ENCODE measurements at regions not wholly inside any gene's neighbourhood (a gene's known extent, or its start where the extent isn't known, plus 50 kb on each side); places are given as distances from the start of the nearest gene placed in this dataset.

DNA sequence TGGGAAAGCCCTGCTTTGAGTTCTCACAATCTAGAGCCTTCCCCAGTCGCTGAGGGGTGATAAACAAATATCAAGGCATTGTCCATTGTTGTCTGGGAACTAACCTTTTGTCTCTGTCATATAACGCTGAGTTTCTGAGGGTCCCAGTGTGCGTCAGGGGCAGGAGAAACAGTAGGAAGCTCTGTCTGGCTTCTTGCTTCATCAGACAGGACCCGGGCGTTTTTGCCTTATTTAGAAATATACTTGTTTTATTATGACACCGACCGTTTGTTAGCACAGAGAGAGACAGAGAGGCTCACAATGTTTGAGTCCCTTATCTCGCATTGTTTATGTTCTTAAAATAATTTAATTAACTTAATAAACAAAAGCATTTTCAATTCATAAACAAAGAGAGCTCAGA is 204.9 kb upstream of the GAS1 start:
- Histone ChIP-seq H3K27ac (no peak overlapping the region), H3K4me3 (no peak overlapping the region), H3K36me3 (no peaks in the 10 kb centered on the region), H3K27me3 (peaks cover 0 to 14% (median 0%) of the 10 kb centered on the region in 4 donors), H3K9me3 (no peaks in the 10 kb centered on the region), H3K4me1 (peaks cover 0 to 19% (median 6%) of the 10 kb centered on the region in 3 donors)
- WGBS, 2 donors = 45 to 70% methylated on average over 8 of the region's 8 CpGs
- intact Hi-C loops (cut with DNase I) = no loop called here
- DNase-seq = no peak
- TF ChIP-seq, protein P1, sequence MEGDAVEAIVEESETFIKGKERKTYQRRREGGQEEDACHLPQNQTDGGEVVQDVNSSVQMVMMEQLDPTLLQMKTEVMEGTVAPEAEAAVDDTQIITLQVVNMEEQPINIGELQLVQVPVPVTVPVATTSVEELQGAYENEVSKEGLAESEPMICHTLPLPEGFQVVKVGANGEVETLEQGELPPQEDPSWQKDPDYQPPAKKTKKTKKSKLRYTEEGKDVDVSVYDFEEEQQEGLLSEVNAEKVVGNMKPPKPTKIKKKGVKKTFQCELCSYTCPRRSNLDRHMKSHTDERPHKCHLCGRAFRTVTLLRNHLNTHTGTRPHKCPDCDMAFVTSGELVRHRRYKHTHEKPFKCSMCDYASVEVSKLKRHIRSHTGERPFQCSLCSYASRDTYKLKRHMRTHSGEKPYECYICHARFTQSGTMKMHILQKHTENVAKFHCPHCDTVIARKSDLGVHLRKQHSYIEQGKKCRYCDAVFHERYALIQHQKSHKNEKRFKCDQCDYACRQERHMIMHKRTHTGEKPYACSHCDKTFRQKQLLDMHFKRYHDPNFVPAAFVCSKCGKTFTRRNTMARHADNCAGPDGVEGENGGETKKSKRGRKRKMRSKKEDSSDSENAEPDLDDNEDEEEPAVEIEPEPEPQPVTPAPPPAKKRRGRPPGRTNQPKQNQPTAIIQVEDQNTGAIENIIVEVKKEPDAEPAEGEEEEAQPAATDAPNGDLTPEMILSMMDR (IDR thresholded peaks at IDR 0.05) = no peak
- no peak for TF ChIP-seq POLR2A (IDR thresholded peaks at IDR 0.05)

GRCh38 chr9:87156247-87156646 is 208.9 kb upstream of the GAS1 start:
- TF ChIP-seq, protein P1 (IDR thresholded peaks at IDR 0.05) = no peak
- TF ChIP-seq POLR2A (IDR thresholded peaks at IDR 0.05) = no peak
- 94 to 97% methylated on average over 2 of the region's 2 CpGs for WGBS, 2 donors
- no peak for DNase-seq
- Histone ChIP-seq H3K27ac (no peak overlapping the region), H3K4me3 (no peak overlapping the region), H3K27me3 (no peaks in the 10 kb centered on the region), H3K9me3 (no peaks in the 10 kb centered on the region), H3K4me1 (peaks cover 0 to 9% (median 0%) of the 10 kb centered on the region in 3 donors), H3K36me3 (no peaks in the 10 kb centered on the region)
- intact Hi-C loops (cut with DNase I) = no loop called here

DNA sequence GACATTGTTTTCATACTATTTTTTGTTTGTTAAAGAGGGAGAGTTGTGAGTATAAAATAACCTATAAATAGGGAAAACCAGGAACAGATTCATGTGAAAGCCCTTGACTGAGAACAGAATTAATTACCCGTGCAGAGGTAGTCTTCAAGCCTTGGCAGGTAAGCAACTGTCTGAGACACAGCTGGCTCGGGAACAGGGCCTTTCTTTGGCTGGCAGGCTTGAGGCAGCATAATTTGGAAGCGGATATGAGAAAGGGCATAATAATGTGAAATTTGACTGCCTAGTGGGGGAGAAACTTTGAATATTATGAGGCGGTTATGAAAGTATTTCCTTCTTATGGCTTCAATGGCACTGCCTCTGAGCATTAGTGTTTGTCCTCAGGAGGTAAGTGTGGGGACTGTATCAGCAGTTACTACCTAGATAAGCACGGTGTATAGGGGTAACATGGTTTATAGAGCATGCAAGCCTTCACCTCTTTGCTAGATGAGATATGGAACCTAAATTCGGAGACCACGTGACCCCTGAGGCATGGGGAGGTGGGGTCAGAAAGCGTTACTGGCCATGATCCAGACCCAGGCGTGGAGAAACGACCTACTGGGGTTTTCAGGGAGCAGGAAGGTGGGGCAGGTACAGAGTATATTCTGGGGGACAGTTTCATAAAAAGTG is 210.2 kb upstream of the GAS1 start:
- Histone ChIP-seq H3K4me1 (peaks cover 0 to 9% (median 0%) of the 10 kb centered on the region in 3 donors), H3K27me3 (no peaks in the 10 kb centered on the region), H3K4me3 (no peak overlapping the region), H3K36me3 (no peaks in the 10 kb centered on the region), H3K27ac (no peak overlapping the region), H3K9me3 (no peaks in the 10 kb centered on the region)
- WGBS, 2 donors = 32 to 37% methylated on average over 8 to 10 of the region's 10 CpGs
- DNase-seq = no peak
- intact Hi-C loops (cut with DNase I) = no loop called here
- TF ChIP-seq POLR2A (IDR thresholded peaks at IDR 0.05) = no peak
- TF ChIP-seq, protein P1 (IDR thresholded peaks at IDR 0.05) = no peak

GRCh38 chr9:87158765-87159164 is 211.5 kb upstream of the GAS1 start:
- peaks cover 0 to 9% (median 0%) of the 10 kb centered on the region in 3 donors for H3K4me1 ChIP-seq
- intact Hi-C loops (cut with DNase I) = no loop called here
- no peaks in the 10 kb centered on the region for H3K27me3 ChIP-seq
- no peak overlapping the region for H3K27ac ChIP-seq
- H3K4me3 ChIP-seq = no peak overlapping the region
- no peak for DNase-seq
- H3K36me3 ChIP-seq = no peaks in the 10 kb centered on the region
- 85 to 91% methylated on average over 2 of the region's 2 CpGs for WGBS, 2 donors
- H3K9me3 ChIP-seq = no peaks in the 10 kb centered on the region
- TF ChIP-seq, protein P1 (IDR thresholded peaks at IDR 0.05) = no peak
- no peak for TF ChIP-seq POLR2A (IDR thresholded peaks at IDR 0.05)

- Histone ChIP-seq H3K27ac (no peak overlapping the region), H3K36me3 (no peaks in the 10 kb centered on the region), H3K9me3 (no peaks in the 10 kb centered on the region), H3K4me3 (no peak overlapping the region), H3K27me3 (no peaks in the 10 kb centered on the region), H3K4me1 (peaks cover 0 to 9% (median 0%) of the 10 kb centered on the region in 3 donors)
- intact Hi-C loops (cut with DNase I) = no loop called here
- 59 to 72% methylated on average over 6 to 8 of the region's 8 CpGs for WGBS, 2 donors
- no peak for TF ChIP-seq POLR2A (IDR thresholded peaks at IDR 0.05)
- TF ChIP-seq, protein P1 (IDR thresholded peaks at IDR 0.05) = no peak
- no peak for DNase-seq
These were observed 213.1 kb upstream of the GAS1 start for GRCh38 chr9:87160148-87161102.
